Activated naive CD4-positive, alpha-beta T cell treated with Interleukin-2 at 50 U/mL for 16 hours (primary cell): ENCODE measurements at regions not wholly inside any gene's neighbourhood (a gene's known extent, or its start where the extent isn't known, plus 50 kb on each side); places are given as distances from the start of the nearest gene placed in this dataset.

Source experiments
- DNase-seq: peaks from one replicate; pipeline ENCODE4 v3.0.0-alpha.2; 2020

DNA sequence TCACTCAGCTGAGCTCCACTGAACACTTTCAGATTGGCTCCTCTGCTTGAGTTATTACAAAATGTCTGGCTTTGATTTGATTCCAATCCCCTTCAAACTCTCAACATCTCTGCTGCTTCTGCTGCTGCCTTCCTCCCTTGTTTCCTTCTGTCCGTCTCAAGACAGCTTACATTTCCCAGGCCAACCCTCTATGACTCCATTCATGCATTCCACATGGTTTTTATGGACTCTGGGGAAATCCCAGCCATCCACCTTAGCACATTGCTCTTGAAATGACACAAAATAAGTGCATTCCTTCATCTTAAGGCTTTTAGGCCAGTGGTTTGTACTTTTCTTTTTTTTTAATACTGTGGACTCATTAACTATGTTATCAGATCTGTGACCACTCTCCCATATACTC is 68.5 kb upstream of the TMEM164 start:
- no peak for DNase-seq

DNA sequence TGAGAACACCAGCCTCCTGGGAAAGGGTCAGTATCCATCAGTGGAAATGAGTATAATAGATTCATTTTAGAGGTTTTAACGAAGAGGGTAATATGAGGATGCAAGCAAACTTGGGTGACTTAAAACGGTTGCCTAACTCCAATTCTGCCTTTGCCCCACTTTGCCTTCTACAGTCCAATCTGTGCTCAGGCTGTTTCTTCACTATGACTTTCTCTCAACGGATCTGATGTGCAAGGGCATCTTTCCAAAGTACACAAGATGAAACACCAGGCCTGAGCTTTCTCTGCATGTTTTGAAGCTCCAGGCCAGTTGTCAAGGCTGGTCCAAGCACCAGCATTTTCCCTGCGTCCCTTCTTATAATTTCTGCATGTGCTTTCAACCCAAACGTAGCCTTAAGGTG is 68.0 kb upstream of the TMEM164 start:
- no peak for DNase-seq

DNA sequence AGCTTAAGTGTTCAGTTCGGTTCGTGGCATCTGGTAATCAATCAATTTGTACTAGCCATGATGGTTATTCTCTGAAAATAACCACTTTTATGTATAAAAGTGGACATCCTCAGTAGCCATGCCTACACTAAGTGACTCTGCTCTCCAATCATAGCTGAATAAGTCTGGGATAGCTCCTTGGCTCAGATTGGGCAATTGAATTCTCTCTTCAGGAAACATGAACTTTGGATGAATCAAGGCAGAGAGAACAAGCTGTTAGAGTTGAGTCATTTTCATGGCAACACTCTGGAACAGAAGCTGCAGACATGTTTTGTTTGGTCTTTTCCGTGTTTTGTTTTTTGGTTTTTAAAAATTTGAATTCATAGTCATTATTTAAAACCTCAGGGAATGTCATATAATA is 66.8 kb upstream of the TMEM164 start:
- no peak for DNase-seq

DNA sequence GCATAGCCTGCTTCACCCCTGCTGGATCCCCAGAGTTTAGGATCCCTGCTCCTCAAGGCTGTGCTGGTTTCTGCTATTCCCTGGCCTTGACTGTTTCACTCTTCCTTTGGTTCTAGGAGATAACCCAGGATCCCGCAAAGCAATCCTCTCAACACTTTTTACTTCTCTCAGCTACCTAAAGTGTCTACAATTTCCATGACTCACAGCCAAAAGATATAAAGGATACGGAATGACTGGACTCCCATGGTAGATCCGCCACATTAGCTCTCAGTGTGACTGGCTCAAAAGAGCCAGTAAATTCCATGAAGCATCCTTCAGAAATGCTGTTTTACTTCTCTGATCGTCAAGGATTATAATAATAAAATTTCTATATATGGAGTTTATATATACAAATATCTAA is 66.3 kb upstream of the TMEM164 start:
- DNase-seq, result no peak

DNA sequence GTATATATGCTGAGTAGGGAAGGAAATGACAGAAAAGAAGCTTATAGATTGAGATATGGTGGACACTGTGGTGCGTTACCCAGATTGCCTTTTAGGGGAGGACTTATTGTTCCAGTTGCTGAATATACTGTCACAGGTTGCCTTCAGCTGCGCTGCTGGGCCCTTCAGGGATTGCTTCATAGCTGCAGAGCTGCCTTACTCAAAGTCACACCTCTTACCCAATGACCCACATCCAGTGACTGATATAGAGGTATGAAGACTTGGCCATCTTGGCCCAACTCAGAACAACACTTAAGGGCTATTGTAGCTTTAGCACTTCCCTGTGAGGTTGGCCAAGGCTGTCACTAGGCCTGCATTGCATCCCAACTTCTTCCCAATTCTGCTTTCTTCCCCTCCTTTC is 63.4 kb upstream of the TMEM164 start:
- DNase-seq, result no peak

DNA sequence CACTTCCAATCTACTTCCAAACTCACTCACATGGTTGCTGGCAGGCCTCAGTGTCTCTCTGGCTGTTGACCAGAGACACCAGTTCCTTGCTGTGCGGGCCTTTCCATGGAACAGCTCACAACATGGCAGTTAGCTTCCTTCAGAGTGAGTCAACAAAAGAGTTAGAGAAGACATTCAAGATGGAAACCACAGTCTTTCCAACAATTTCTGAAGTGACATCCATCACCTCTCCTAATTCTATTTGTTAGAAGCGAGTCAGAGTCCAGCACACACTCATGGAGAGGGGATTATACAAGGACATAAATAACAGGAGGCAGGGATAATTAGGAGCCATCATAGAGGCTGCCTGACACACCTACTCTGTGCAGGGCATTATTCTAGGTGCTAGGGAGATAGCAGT is 62.5 kb upstream of the TMEM164 start:
- no peak for DNase-seq

DNA sequence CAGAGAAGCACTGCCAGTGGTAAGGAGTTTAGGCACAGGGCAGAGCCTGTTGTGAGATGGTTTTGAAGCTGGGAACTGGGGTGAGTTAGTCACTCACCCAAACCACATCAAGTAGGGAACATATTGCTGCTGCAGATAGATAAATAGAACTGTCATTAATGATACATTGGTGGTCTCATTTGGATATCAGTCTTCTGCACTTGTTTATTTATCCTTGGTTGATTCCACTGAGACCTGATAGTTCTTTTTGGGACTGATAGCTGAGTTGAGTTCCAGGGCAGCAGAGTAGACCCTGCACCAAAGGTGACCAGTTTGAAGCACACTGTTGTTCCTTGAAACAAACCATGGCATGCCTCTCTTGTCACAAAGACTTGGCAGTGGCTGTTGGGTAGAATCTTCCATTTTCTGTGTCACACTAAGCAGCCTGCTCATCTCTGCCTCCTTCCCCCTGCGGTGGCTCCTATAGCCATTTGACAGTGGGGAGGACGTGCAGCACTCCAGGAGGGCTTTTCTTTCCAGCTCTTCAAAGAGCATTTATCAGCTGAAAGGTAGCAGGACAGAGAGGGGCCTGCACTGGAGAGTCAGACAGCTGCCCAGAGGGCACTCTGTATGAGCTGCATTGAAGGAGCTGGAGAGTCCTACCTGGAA is 59.7 kb upstream of the TMEM164 start:
- no peak for DNase-seq

DNA sequence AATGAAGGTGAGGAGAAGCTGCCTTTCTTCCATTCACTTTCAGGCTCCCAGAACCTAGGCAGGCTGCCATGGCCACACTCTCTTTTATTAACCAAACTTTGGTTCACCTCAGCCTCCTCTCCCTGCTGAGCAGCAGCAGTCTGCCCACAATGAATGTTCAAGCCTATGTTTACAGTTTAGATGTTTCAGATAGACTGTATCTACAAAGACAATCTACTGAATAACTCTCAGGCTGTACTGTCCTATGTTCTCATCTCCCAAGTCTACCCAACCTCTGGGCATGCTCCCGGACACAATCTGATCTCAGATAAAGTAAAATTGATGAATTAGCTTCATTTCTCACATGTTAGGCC is 59.2 kb upstream of the TMEM164 start:
- DNase-seq, result no peak

DNA sequence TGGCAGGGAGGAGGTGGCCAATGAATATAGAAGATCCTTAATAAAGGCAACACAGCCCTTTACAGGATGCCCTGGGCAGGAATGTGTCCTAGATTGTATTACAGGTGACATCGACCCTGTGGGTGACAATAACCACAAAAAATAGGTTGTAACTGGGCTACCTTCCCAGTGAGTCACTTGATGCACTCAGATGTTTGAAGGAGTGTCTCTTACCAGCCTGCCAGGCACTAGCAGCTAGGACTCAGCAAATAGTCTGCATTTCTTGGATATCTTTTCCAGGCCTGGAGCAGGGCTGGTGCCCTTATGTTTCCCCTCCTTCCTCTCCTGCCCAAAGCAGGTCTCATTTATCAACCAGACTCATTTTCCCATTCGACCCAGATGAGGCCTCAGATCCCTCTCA is 50.9 kb upstream of the TMEM164 start:
- no peak for DNase-seq

DNA sequence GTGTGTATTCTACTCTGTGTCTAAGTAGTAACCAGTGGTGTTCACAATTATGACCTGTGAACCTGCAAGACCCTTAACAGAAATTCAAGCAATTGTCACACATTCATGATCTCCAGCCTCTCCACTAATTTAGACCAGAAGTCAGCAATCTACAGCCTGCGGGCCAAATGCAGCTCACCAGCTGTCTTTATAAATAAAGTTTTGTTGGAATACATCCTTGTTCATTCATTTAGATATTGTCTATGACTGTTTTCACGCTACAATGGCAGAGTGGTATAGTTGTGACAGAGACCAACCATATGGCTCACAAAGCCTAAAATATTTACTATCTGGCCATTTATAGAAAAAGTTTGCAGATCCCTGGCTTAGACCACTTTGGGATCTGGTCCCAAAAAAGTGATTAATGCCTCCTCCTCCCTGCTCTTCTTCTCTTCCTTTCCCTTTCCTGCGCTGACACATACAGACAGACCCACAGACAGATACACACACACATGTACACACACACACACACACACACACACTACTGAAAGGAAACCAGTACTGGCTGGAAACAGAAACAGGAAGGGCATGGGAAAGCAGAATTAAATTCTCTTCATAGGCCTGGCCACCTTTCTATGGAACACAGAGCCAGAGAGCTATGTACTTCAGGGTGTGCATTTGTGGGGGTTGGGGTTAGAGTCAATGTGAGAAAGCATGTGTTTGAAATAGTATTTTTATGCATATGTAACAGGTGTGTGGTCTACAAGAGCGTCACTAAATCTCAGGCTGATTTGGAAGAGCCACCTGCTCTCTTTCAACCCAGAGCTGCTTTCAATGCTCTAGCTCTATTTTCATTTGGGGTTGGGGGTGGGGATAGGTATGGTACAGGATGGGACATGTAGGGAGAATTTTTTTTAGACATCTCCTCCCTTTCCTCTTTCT is 49.7 kb upstream of the TMEM164 start:
- DNase-seq, result no peak
